CD4-positive, alpha-beta T cell treated with Interleukin-4 for 4 hours (primary cell): ENCODE measurements at regions not wholly inside any gene's neighbourhood (a gene's known extent, or its start where the extent isn't known, plus 50 kb on each side); places are given as distances from the start of the nearest gene placed in this dataset.
"Not testable (repeated sequence)": the region's sequence is repeated elsewhere in the genome, so short reads cannot be mapped to it uniquely, and the experiment has no call there.

Source experiments
- DNase-seq: peaks from one replicate; pipeline ENCODE4 v3.0.0-alpha.2; 2020

- DNase-seq, result not testable (repeated sequence)
Observed at GRCh38 chr20:52302051-52302450, 110.5 kb upstream of the ZFP64 start.

GRCh38 chr20:52295556-52295955, 104.0 kb upstream of the ZFP64 start:
- DNase-seq, result no peak

- no peak for DNase-seq
Observed at GRCh38 chr20:52294106-52294628, 102.6 kb upstream of the ZFP64 start.

- no peak for DNase-seq
Observed at GRCh38 chr20:52291109-52291508, 99.5 kb upstream of the ZFP64 start.

- no peak for DNase-seq
Observed at GRCh38 chr20:52290569-52290968, 99.0 kb upstream of the ZFP64 start.

GRCh38 chr20:52289956-52290565, 98.5 kb upstream of the ZFP64 start:
- no peak for DNase-seq

- DNase-seq, result no peak
Observed at GRCh38 chr20:52280407-52280806, 88.8 kb upstream of the ZFP64 start.

- no peak for DNase-seq
Observed at GRCh38 chr20:52279706-52280105, 88.1 kb upstream of the ZFP64 start.

- no peak for DNase-seq
Observed at GRCh38 chr20:52275181-52275691, 83.7 kb upstream of the ZFP64 start.

- no peak for DNase-seq
Observed at GRCh38 chr20:52270696-52271095, 79.1 kb upstream of the ZFP64 start.

- DNase-seq, result no peak
Observed at GRCh38 chr20:52270001-52270606, 78.5 kb upstream of the ZFP64 start.

GRCh38 chr20:52269321-52269720, 77.7 kb upstream of the ZFP64 start:
- no peak for DNase-seq

- no peak for DNase-seq
Observed at GRCh38 chr20:52268184-52268749, 76.7 kb upstream of the ZFP64 start.

GRCh38 chr20:52267418-52267817, 75.8 kb upstream of the ZFP64 start:
- DNase-seq, result no peak

- DNase-seq, result no peak
Observed at GRCh38 chr20:52263757-52264156, 72.2 kb upstream of the ZFP64 start.

GRCh38 chr20:52261792-52262191, 70.2 kb upstream of the ZFP64 start:
- no peak for DNase-seq

GRCh38 chr20:52259295-52259694, 67.7 kb upstream of the ZFP64 start:
- DNase-seq, result no peak

- DNase-seq, result no peak
Observed at GRCh38 chr20:52256454-52256853, 64.9 kb upstream of the ZFP64 start.

- DNase-seq, result no peak
Observed at GRCh38 chr20:52252664-52253063, 61.1 kb upstream of the ZFP64 start.

GRCh38 chr20:52251827-52252226, 60.2 kb upstream of the ZFP64 start:
- no peak for DNase-seq

GRCh38 chr20:52251136-52251700, 59.6 kb upstream of the ZFP64 start:
- DNase-seq, result no peak

- no peak for DNase-seq
Observed at GRCh38 chr20:52247548-52247947, 56.0 kb upstream of the ZFP64 start.

GRCh38 chr20:52246366-52246765, 54.8 kb upstream of the ZFP64 start:
- no peak for DNase-seq

- DNase-seq, result no peak
Observed at GRCh38 chr20:52244702-52245101, 53.1 kb upstream of the ZFP64 start.
